ENCODE measurements at regions not wholly inside any gene's neighbourhood (a gene's known extent, or its start where the extent isn't known, plus 50 kb on each side); places are given as distances from the start of the nearest gene placed in this dataset.
A peak's percentile ranks its signal among the peaks of the same experiment; 100 is the strongest.

GRCh38 chr3:177431525-177432176 is 234.4 kb upstream of the TBL1XR1 start:
- Histone ChIP-seq H3K27me3 (no peaks in the 10 kb centered on the region), H3K4me1 (peaks cover 0 to 3% (median 0%) of the 10 kb centered on the region in 4 donors), H3K36me3 (no peaks in the 10 kb centered on the region), H3K9me3 (no peaks in the 10 kb centered on the region), H3K27ac (no peak overlapping the region), H3K4me3 (no peak overlapping the region)
- DNase-seq = no peak
- TF ChIP-seq POLR2A (IDR thresholded peaks at IDR 0.05) = no peak
- TF ChIP-seq, protein P1, sequence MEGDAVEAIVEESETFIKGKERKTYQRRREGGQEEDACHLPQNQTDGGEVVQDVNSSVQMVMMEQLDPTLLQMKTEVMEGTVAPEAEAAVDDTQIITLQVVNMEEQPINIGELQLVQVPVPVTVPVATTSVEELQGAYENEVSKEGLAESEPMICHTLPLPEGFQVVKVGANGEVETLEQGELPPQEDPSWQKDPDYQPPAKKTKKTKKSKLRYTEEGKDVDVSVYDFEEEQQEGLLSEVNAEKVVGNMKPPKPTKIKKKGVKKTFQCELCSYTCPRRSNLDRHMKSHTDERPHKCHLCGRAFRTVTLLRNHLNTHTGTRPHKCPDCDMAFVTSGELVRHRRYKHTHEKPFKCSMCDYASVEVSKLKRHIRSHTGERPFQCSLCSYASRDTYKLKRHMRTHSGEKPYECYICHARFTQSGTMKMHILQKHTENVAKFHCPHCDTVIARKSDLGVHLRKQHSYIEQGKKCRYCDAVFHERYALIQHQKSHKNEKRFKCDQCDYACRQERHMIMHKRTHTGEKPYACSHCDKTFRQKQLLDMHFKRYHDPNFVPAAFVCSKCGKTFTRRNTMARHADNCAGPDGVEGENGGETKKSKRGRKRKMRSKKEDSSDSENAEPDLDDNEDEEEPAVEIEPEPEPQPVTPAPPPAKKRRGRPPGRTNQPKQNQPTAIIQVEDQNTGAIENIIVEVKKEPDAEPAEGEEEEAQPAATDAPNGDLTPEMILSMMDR (IDR thresholded peaks at IDR 0.05) = no peak
- intact Hi-C loops (cut with DNase I) = no loop called here
- WGBS (ENCODE audit: insufficient coverage, low coverage, low lambda C conversion rate, missing lambda C conversion rate) = 57% methylated on average over 7 of the region's 7 CpGs
- ATAC-seq = peak in 1 of 4 donors; percentile 31

DNA sequence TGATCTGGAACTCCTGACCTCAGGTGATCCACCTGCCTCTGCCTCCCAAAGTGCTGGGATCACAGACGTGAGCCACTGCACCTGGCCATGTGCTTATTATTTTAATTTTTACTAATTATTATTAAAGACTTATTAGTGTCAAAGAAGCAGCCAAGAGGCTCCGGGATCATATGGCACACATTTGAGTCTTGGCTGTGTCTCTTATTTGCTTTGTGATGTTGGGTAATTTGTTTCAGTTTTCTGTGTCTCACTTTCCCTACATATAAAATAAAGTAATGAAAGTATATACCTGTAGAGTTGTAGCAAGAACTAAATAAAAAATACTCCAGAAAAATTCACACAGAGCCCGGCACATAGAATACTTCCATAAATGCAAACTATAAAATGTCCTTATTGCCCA is 238.0 kb upstream of the TBL1XR1 start:
- 59% methylated on average over 3 of the region's 3 CpGs for WGBS (ENCODE audit: insufficient coverage, low coverage, low lambda C conversion rate, missing lambda C conversion rate)
- H3K27me3 ChIP-seq = no peaks in the 10 kb centered on the region
- no peak for DNase-seq
- H3K4me1 ChIP-seq = no peaks in the 10 kb centered on the region
- no peaks in the 10 kb centered on the region for H3K36me3 ChIP-seq
- no peak overlapping the region for H3K27ac ChIP-seq
- H3K9me3 ChIP-seq = no peaks in the 10 kb centered on the region
- no peak for TF ChIP-seq POLR2A (IDR thresholded peaks at IDR 0.05)
- TF ChIP-seq, protein P1 (IDR thresholded peaks at IDR 0.05) = no peak
- ATAC-seq = peak in 2 of 4 donors; percentile 30 to 62
- no peak overlapping the region for H3K4me3 ChIP-seq
- intact Hi-C loops (cut with DNase I) = no loop called here

DNA sequence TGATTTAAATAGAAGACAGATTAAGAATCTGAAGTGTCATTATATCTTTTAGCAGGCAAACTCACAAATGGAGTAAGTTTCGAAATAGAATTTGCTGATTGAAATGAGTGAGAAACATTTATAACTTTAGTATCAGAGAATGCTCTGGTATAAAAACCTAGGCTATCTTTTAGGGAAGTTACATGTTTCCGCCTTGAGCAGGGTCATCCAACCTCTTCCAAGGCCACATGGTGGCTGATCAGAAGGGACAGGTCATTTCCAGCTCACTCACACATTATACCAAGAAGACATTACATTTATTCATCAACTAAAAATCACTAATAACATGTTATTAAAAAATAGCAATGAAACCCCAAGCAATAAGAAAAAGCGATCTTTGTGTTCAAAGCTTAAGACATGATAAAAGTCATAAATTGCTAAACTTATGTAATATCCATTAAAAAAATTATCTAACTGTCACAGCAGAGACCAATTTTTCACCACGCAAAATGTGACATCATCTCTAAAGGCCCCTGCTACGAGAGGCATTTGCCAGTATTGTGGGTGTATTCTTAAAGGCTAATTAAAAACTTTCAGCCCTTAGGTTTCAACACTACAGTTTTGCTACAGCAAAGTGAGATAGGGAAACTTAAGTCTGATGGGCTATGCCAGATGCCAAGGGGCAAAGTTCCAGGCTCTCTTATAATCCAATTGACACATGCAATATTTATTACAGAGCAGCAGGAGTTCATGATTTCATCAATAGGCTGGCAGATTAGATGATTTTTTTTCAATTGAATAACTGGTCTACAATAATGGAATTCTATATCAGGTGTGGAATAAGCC is 240.4 kb upstream of the TBL1XR1 start:
- peak; percentile 40 to 77 (median 61) for ATAC-seq
- no peak for DNase-seq
- Histone ChIP-seq H3K4me1 (no peaks in the 10 kb centered on the region), H3K27ac (no peak overlapping the region), H3K36me3 (no peaks in the 10 kb centered on the region), H3K27me3 (no peaks in the 10 kb centered on the region), H3K9me3 (no peaks in the 10 kb centered on the region), H3K4me3 (no peak overlapping the region)
- WGBS (ENCODE audit: insufficient coverage, low coverage, low lambda C conversion rate, missing lambda C conversion rate) = 72% methylated on average over 5 of the region's 5 CpGs
- no peak for TF ChIP-seq POLR2A (IDR thresholded peaks at IDR 0.05)
- intact Hi-C loops (cut with DNase I) = no loop called here

- intact Hi-C loops (cut with DNase I) = no loop called here
- DNase-seq (no peak), ATAC-seq (no peak)
- no peaks in the 10 kb centered on the region for H3K4me1 ChIP-seq
- H3K36me3 ChIP-seq = no peaks in the 10 kb centered on the region
- H3K4me3 ChIP-seq = no peak overlapping the region
- WGBS (ENCODE audit: insufficient coverage, low coverage, low lambda C conversion rate, missing lambda C conversion rate) = 74% methylated on average over 3 of the region's 7 CpGs
- no peak overlapping the region for H3K27ac ChIP-seq
- H3K9me3 ChIP-seq = no peaks in the 10 kb centered on the region
- no peak for TF ChIP-seq POLR2A (IDR thresholded peaks at IDR 0.05)
- TF ChIP-seq, protein P1 (IDR thresholded peaks at IDR 0.05) = no peak
- no peaks in the 10 kb centered on the region for H3K27me3 ChIP-seq
Measured at GRCh38 chr3:177438596-177439220, 241.4 kb upstream of the TBL1XR1 start.
